ENCODE measurements at regions not wholly inside any gene's neighbourhood (a gene's known extent, or its start where the extent isn't known, plus 50 kb on each side); places are given as distances from the start of the nearest gene placed in this dataset.

DNA sequence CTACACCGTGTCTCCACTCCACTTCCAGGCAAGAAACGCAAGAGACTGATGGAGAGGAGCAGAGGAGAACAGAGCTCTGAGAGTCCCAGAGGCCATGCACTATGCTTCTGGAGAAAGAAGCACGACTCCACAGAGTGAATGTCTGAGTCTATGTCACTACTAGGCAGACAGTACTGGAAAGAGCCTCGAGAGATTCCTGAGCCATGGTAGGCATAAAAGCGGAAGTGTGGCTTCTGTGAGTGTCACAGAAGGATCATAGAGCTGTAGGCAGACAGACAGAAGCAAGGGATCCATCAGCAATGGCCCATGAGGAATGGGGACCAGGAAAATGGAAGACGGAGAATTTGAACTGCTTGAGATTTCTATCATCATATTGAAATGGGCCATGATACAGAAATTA is 542.6 kb downstream of the ZEB2 start:
- Histone ChIP-seq H3K36me3 (no peaks in the 10 kb centered on the region), H3K27ac (no peak overlapping the region), H3K4me1 (ENCODE audit: control insufficient read depth in 1 of 2, low read depth in 2 of 2) (no peaks in the 10 kb centered on the region), H3K9me3 (no peaks in the 10 kb centered on the region), H3K4me3 (no peak overlapping the region), H3K27me3 (replicated peaks; ENCODE audit: insufficient read depth) (no peaks in the 10 kb centered on the region)
- TF ChIP-seq, protein P1, sequence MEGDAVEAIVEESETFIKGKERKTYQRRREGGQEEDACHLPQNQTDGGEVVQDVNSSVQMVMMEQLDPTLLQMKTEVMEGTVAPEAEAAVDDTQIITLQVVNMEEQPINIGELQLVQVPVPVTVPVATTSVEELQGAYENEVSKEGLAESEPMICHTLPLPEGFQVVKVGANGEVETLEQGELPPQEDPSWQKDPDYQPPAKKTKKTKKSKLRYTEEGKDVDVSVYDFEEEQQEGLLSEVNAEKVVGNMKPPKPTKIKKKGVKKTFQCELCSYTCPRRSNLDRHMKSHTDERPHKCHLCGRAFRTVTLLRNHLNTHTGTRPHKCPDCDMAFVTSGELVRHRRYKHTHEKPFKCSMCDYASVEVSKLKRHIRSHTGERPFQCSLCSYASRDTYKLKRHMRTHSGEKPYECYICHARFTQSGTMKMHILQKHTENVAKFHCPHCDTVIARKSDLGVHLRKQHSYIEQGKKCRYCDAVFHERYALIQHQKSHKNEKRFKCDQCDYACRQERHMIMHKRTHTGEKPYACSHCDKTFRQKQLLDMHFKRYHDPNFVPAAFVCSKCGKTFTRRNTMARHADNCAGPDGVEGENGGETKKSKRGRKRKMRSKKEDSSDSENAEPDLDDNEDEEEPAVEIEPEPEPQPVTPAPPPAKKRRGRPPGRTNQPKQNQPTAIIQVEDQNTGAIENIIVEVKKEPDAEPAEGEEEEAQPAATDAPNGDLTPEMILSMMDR (IDR thresholded peaks at IDR 0.05): no peak
- DNase-seq (ENCODE audit: low spot score) (no peak), ATAC-seq (ENCODE audit: insufficient number of reproducible peaks, low FRiP score, low read depth) (no peak)

GRCh38 chr2:143975216-143975615 is 544.7 kb downstream of the ZEB2 start:
- no peaks in the 10 kb centered on the region for H3K4me1 ChIP-seq (ENCODE audit: control insufficient read depth in 1 of 2, low read depth in 2 of 2)
- TF ChIP-seq, protein P1 (IDR thresholded peaks at IDR 0.05): no peak
- H3K4me3 ChIP-seq: no peak overlapping the region
- ATAC-seq (ENCODE audit: insufficient number of reproducible peaks, low FRiP score, low read depth) (no peak), DNase-seq (ENCODE audit: low spot score) (no peak)
- no peak overlapping the region for H3K27ac ChIP-seq
- no peaks in the 10 kb centered on the region for H3K9me3 ChIP-seq
- no peaks in the 10 kb centered on the region for H3K36me3 ChIP-seq
- no peaks in the 10 kb centered on the region for H3K27me3 ChIP-seq (replicated peaks; ENCODE audit: insufficient read depth)

GRCh38 chr2:143974262-143974661 is 545.7 kb downstream of the ZEB2 start:
- no peaks in the 10 kb centered on the region for H3K9me3 ChIP-seq
- DNase-seq (ENCODE audit: low spot score): no peak
- H3K27me3 ChIP-seq (replicated peaks; ENCODE audit: insufficient read depth): no peaks in the 10 kb centered on the region
- H3K4me3 ChIP-seq: no peak overlapping the region
- TF ChIP-seq, protein P1 (IDR thresholded peaks at IDR 0.05): no peak
- H3K4me1 ChIP-seq (ENCODE audit: control insufficient read depth in 1 of 2, low read depth in 2 of 2): no peaks in the 10 kb centered on the region
- H3K27ac ChIP-seq: no peak overlapping the region
- no peak for ATAC-seq (ENCODE audit: insufficient number of reproducible peaks, low FRiP score, low read depth)
- H3K36me3 ChIP-seq: no peaks in the 10 kb centered on the region

GRCh38 chr2:143968860-143969259 is 551.1 kb downstream of the ZEB2 start:
- Histone ChIP-seq H3K36me3 (no peaks in the 10 kb centered on the region), H3K9me3 (no peaks in the 10 kb centered on the region), H3K27ac (no peak overlapping the region), H3K4me3 (no peak overlapping the region), H3K4me1 (ENCODE audit: control insufficient read depth in 1 of 2, low read depth in 2 of 2) (no peaks in the 10 kb centered on the region), H3K27me3 (replicated peaks; ENCODE audit: insufficient read depth) (no peaks in the 10 kb centered on the region)
- TF ChIP-seq, protein P1 (IDR thresholded peaks at IDR 0.05): no peak
- no peak for ATAC-seq (ENCODE audit: insufficient number of reproducible peaks, low FRiP score, low read depth)
- no peak for DNase-seq (ENCODE audit: low spot score)

DNA sequence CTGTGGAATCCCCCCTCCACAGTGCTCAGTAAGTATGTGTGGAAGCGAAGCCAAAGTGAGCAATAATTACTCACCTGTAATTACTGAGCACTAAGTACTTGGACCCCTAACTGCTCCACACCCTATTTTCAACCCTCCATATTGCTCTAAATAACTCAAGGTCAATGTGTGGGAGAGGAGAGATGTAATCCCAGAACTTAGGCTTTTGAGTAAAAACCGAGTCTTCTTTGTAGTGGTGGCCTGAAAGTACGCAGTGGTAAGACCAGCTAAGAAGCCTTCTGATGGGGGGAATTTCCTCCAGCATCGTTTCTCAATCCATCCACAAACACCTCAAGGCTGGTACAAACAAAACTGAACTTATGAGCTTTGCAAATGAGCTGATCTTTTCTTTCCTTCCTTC is 551.6 kb downstream of the ZEB2 start:
- TF ChIP-seq, protein P1 (IDR thresholded peaks at IDR 0.05): no peak
- Histone ChIP-seq H3K36me3 (no peaks in the 10 kb centered on the region), H3K27ac (no peak overlapping the region), H3K27me3 (replicated peaks; ENCODE audit: insufficient read depth) (no peaks in the 10 kb centered on the region), H3K4me1 (ENCODE audit: control insufficient read depth in 1 of 2, low read depth in 2 of 2) (no peaks in the 10 kb centered on the region), H3K9me3 (no peaks in the 10 kb centered on the region), H3K4me3 (no peak overlapping the region)
- no peak for ATAC-seq (ENCODE audit: insufficient number of reproducible peaks, low FRiP score, low read depth)
- DNase-seq (ENCODE audit: low spot score): no peak

All from thoracic aorta (tissue), 2 donors.